ENCODE measurements at regions not wholly inside any gene's neighbourhood (a gene's known extent, or its start where the extent isn't known, plus 50 kb on each side); places are given as distances from the start of the nearest gene placed in this dataset.

- DNase-seq: peak in 1 of 2 donors; percentile 26
- intact Hi-C loops (cut with DNase I; ENCODE audit: low total_unique reads): no loop called here
- TF ChIP-seq, protein P1, sequence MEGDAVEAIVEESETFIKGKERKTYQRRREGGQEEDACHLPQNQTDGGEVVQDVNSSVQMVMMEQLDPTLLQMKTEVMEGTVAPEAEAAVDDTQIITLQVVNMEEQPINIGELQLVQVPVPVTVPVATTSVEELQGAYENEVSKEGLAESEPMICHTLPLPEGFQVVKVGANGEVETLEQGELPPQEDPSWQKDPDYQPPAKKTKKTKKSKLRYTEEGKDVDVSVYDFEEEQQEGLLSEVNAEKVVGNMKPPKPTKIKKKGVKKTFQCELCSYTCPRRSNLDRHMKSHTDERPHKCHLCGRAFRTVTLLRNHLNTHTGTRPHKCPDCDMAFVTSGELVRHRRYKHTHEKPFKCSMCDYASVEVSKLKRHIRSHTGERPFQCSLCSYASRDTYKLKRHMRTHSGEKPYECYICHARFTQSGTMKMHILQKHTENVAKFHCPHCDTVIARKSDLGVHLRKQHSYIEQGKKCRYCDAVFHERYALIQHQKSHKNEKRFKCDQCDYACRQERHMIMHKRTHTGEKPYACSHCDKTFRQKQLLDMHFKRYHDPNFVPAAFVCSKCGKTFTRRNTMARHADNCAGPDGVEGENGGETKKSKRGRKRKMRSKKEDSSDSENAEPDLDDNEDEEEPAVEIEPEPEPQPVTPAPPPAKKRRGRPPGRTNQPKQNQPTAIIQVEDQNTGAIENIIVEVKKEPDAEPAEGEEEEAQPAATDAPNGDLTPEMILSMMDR (IDR thresholded peaks at IDR 0.05): no peak
- no peak for TF ChIP-seq EP300 (IDR thresholded peaks at IDR 0.05)
- TF ChIP-seq POLR2AphosphoS5 (IDR thresholded peaks at IDR 0.05): no peak
- no peak for TF ChIP-seq POLR2A (IDR thresholded peaks at IDR 0.05)
- Histone ChIP-seq H3K9me3 (no peaks in the 10 kb centered on the region), H3K27me3 (no peaks in the 10 kb centered on the region), H3K4me3 (no peak overlapping the region), H3K36me3 (no peaks in the 10 kb centered on the region), H3K27ac (no peak overlapping the region), H3K4me1 (no peaks in the 10 kb centered on the region)
- 71 to 90% (median 76%) methylated on average over 6 of the region's 6 CpGs for WGBS, 5 donors
Measured at GRCh38 chr5:67516948-67517565, 320.5 kb upstream of the CD180 start.

DNA sequence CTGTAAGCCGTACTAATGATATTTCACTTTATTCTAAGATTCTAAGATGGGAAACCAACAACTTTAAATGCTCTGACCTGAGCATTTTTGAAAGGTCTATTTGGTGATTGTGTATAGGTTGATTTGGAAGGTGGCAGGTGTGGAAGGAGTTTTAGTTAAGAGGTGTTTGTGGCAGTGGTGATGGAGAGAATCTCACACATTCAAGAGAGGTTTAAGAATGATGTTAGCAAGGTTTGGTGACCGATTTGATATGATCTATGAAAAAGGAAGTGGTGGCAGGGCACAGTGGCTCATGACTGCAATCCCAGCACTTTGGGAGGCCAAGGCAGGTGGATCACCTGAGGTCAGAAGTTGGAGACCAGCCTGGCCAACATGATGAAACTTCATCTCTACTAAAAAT, 319.2 kb upstream of the CD180 start:
- WGBS, 5 donors: 73 to 98% (median 91%) methylated on average over 2 of the region's 2 CpGs
- intact Hi-C loops (cut with DNase I; ENCODE audit: low total_unique reads): no loop called here
- H3K27ac ChIP-seq: no peak overlapping the region
- H3K36me3 ChIP-seq: no peaks in the 10 kb centered on the region
- no peaks in the 10 kb centered on the region for H3K4me1 ChIP-seq
- no peaks in the 10 kb centered on the region for H3K27me3 ChIP-seq
- DNase-seq: no peak
- TF ChIP-seq, protein P1 (IDR thresholded peaks at IDR 0.05): no peak
- TF ChIP-seq POLR2AphosphoS5 (IDR thresholded peaks at IDR 0.05): no peak
- TF ChIP-seq EP300 (IDR thresholded peaks at IDR 0.05): no peak
- no peak for TF ChIP-seq POLR2A (IDR thresholded peaks at IDR 0.05)
- no peak overlapping the region for H3K4me3 ChIP-seq
- no peaks in the 10 kb centered on the region for H3K9me3 ChIP-seq

DNA sequence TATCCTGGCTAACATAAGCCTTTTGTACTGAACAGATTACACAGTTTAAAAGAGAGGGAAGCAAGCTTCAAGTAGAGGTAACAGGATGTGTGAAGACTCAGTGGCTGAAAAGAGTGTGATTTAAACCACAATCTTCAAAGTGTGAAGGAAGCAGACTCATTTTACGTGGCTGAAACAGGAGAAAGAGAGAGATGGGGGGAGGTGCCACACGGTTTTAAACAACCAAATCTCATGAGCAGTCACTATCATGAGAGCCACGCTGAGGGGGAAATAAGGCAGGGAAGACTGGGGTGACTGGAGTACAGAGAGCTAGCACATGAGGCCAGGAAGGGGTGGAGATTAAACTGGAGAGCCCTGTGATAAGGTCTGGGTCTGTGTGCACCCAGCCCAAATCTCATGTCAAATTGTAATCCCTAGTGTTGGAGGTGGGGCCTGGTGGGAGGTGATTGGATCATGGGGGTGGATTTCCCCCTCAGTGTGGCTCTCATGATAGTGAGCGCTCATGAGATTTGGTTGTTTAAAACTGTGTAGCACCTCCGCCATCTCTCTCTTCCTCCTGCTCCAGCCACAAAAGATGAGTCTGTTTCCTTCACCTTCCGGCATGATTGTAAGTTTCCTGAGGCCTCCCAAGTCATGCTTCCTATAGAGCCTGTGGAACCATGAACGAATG, 318.6 kb upstream of the CD180 start:
- no peaks in the 10 kb centered on the region for H3K27me3 ChIP-seq
- TF ChIP-seq, protein P1 (IDR thresholded peaks at IDR 0.05): no peak
- TF ChIP-seq POLR2A (IDR thresholded peaks at IDR 0.05) (no peak), EP300 (IDR thresholded peaks at IDR 0.05) (no peak), POLR2AphosphoS5 (IDR thresholded peaks at IDR 0.05) (no peak)
- no peaks in the 10 kb centered on the region for H3K4me1 ChIP-seq
- no peak overlapping the region for H3K4me3 ChIP-seq
- no peaks in the 10 kb centered on the region for H3K9me3 ChIP-seq
- intact Hi-C loops (cut with DNase I; ENCODE audit: low total_unique reads): no loop called here
- 81 to 88% (median 82%) methylated on average over 7 of the region's 7 CpGs for WGBS, 5 donors
- no peaks in the 10 kb centered on the region for H3K36me3 ChIP-seq
- peak in 1 of 2 donors; percentile 45 for DNase-seq
- H3K27ac ChIP-seq: no peak overlapping the region

GRCh38 chr5:67512758-67513157, 316.2 kb upstream of the CD180 start:
- H3K4me3 ChIP-seq: no peak overlapping the region
- H3K4me1 ChIP-seq: no peaks in the 10 kb centered on the region
- WGBS, 5 donors: 85 to 95% (median 93%) methylated on average over 1 of the region's 1 CpG
- no peak for DNase-seq
- no peaks in the 10 kb centered on the region for H3K27me3 ChIP-seq
- no peaks in the 10 kb centered on the region for H3K36me3 ChIP-seq
- intact Hi-C loops (cut with DNase I; ENCODE audit: low total_unique reads): no loop called here
- no peak overlapping the region for H3K27ac ChIP-seq
- no peak for TF ChIP-seq EP300 (IDR thresholded peaks at IDR 0.05)
- TF ChIP-seq POLR2AphosphoS5 (IDR thresholded peaks at IDR 0.05): no peak
- TF ChIP-seq, protein P1 (IDR thresholded peaks at IDR 0.05): no peak
- TF ChIP-seq POLR2A (IDR thresholded peaks at IDR 0.05): no peak
- no peaks in the 10 kb centered on the region for H3K9me3 ChIP-seq

Measured in stomach (tissue), 8 donors.